Activated naive CD4-positive, alpha-beta T cell treated with anti-CD3 and anti-CD28 coated beads, Interleukin-2, amount 50 U/mL, for 16 hours (primary cell): ENCODE measurements at regions not wholly inside any gene's neighbourhood (a gene's known extent, or its start where the extent isn't known, plus 50 kb on each side); places are given as distances from the start of the nearest gene placed in this dataset.

Source experiments
- DNase-seq: peaks from one replicate; pipeline ENCODE4 v3.0.0-alpha.2; 2020

- no peak for DNase-seq
Observed at GRCh38 chr4:15130441-15130840, 128.2 kb downstream of the CPEB2 start.

DNA sequence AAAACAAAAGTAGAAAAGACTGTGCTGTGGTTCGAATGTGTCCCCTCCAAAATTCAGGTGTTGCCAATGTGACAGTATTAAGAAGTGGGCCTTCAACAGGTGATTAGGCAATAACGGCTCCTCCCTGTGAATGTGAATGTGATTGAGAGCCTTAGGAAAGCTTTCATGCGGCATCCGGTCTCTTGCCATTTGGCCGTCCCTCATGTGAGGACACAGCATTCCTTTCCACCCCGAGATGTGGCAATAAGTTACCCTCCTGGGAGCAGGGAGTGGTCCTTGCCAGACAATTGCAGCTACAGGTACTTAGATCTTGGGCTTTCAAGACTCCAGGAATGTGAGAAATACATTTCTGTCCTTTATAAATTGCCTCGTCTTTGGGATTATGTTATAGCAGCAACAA, 129.3 kb downstream of the CPEB2 start:
- no peak for DNase-seq

- DNase-seq: no peak
Observed at GRCh38 chr4:15132739-15133138, 130.5 kb downstream of the CPEB2 start.

DNA sequence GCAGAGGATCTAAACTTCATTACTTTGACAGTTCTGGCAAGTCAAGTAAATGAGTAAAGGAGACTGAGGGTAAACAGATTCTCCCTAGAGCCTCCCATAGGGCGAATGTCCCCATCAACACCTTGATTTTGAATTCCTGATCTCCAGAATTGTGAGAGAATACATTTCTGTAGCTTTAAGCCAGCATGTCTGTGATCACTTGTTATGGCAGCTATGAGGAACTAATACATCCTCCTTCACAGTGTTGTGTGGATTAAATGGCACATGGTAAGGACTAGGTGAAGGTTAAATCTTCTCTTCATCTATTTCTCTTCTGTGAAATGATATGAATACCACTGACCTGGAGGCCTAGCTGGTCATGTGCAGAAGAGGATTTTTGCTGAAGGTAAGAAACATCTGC, 137.3 kb downstream of the CPEB2 start:
- no peak for DNase-seq

DNA sequence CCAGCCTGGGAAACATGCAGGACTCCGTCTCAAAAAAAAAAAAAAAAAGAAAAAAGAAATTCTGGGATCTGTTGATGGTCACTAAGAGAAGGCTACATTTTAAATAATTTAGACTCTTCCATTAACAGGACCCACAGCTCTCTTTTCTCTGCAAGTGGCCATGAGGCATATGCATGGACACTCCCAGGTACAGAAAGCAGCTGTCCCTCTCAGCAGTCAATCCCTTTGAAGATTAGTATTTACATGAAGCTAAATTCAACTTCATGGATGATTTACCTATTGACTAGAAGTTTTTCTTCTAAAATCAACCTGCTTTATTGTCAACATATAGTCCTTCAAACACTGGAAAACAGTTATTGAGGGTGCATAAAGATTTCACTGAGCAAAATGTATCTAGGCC, 139.9 kb downstream of the CPEB2 start:
- DNase-seq: no peak

DNA sequence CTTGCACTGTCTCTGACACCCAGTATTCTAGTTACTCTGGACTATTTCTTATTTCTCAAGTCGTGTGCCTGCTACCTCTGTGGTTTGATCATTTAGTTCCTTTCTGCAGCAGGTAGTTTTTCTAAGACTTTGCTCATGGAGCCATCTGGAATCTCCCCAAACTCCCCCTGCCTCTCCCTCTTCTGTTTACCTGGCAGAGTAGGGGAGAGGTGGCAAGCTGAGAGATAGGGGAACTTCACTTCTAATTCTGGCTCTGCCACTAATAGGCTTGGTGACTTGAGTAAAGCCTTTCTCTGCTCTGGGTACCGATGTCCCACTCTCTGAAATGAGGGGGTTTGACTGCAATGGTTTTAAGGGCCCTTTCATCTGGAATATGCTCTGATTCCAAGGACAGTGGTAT, 141.3 kb downstream of the CPEB2 start:
- DNase-seq: no peak

DNA sequence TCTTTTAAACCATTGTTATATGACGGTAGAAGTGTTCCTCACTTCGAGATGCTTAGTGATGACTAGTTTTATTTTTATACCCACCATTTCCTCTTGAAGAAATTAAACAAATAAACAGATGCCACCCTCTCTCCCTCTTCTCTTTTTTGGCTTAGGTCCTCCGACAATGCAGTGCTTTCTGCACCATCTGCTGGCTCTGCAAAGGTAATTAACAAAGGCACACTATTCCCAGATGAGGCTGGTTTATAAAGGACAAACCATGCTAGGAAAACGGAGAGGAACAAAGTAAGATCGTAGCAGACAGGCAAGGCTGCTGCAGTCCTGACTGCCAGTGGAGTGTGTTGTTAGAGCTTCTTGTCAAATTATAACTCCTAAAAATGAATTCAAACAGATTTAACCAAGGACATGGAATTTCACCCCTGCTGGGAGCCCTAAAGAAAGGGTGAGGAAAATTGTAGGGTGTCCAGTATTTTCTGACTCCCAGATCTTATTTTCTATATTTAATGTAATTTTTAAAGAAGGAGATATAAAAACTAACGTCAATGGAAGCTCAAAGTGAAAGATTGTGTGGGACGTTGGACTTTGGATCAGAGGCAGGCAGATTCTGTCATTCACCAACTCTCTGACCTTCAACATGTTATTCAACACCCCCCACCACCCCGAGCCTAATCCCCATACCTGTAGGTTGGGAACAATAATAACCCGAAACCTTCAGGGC, 142.1 kb downstream of the CPEB2 start:
- DNase-seq: no peak

DNA sequence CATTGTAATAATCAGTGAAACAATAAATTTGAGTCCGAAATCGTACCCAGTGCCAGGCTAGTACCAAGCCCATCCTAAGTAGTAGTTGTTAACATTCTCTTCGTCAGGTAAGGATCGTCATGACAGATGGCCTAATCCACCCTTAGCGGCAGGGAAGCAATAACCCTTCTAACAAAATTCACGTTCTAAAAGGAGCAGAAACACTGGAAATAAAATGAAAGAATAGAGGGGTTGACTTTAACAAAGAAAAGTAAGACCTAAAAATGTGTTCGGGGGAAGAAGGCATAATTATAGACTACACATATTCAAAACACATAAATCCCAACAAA, 142.7 kb downstream of the CPEB2 start:
- no peak for DNase-seq

DNA sequence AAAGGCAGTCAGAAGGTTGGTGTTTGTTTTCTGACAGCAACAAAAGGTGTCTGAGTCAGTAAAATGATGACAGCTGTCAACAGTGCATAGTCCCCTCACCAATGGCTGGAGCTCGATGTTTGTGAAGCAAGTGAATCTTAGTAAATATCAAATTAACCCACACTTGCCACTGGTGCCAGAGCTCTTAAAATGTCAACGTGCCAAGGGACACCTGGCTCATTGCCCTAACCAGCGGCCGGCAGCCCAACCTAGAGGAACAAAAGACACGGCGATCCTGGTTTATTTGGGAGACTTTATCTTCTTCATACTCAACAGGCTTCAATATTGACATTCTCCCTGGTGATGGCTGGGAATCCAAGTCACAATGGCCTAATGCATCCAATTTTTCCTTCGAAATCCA, 143.4 kb downstream of the CPEB2 start:
- no peak for DNase-seq

DNA sequence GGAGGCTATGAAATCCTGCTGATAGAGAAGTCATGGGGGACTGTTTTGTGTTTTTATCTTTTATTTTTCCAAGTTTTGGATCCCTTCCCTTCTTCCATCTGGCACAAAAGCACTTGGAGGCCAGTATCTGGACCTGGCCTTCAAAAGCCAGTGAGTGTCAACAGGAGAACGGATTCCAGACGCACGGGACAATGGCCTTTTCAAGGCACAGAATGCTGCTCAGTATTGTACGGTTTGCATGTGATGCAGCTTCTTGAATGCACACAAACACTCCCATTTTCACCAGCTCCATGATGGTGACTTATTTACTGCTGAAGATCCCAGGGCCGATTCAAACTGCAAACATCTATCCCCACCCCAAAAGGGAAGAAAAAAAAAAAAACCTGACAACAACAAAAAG, 145.4 kb downstream of the CPEB2 start:
- no peak for DNase-seq

DNA sequence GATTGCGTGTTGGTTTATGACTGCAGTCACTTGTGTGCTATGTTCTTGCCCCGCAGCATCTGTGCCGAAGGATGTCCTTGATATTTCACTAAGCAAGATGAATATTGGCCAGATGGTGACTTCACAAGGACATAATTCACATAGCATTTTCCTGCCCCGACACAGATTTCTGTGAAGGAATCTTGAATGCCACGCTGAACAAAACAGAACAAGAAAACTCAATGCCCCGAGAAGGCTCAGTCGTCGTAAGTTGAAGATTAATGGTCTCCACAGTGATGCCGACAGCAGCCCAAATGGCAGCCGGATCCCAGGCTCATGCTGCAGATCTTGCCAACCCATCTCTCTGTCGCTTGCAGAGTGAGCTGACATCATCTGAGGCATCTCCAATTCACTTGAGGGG, 145.9 kb downstream of the CPEB2 start:
- no peak for DNase-seq

GRCh38 chr4:15148691-15149090, 146.4 kb downstream of the CPEB2 start:
- no peak for DNase-seq

- no peak for DNase-seq
Observed at GRCh38 chr4:15149234-15149838, 147.1 kb downstream of the CPEB2 start.

GRCh38 chr4:15149839-15150592, 147.7 kb downstream of the CPEB2 start:
- DNase-seq: no peak

DNA sequence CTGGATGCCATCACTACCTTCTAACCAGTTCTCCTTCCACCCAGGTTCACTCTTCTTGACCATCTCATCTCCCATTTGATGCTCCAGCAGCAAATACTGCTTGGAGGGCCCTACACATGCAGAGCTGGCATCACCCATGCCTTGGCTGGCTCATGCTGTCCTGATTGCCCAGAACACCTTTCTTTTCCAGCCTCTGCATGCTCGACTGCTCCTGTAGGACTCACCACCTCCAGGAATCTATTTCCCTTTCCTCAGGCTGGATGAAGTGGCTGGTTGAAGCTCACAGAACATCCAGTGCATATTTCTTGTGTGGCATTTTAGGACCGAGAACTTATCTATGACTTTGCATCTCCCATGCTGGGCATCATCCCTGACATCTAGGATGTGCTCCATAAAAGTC, 148.3 kb downstream of the CPEB2 start:
- no peak for DNase-seq

DNA sequence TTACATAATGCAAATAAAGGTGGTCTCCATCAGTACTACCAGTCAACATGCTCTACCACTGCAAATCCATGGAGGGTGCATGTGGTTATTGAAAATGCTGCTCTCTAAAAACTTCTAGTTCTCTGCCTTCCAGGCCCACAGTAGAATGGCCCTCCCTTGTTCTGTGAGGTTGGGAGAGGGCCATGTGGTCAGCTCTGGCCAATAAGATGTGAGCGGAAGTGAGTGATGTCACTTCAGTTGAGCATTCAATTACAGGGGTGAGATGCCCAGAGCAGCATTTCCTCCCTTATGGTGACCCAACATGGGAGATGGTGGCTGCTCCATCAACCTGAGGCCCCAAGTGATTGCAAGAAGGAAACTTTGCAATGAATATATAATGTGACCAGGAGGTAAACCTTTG, 148.8 kb downstream of the CPEB2 start:
- DNase-seq: no peak

DNA sequence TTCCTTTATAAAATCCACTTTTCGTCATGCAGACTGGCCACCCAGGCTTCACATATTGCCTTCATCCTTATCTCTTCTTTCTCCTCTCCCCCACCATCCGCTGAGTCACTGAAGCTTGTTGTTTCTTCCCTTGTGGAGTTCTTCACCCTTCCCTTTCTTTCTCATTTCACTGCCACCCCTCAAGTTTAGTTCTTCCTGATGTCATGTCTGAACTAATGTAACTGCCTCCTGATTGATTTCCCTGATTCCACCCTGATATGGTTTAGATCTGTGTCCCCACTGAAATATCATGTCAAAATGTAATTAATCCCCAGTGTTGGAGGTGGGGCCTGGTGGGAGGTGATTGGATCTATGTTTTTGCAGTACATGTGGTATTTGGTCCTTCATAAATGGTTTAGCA, 151.4 kb downstream of the CPEB2 start:
- no peak for DNase-seq

DNA sequence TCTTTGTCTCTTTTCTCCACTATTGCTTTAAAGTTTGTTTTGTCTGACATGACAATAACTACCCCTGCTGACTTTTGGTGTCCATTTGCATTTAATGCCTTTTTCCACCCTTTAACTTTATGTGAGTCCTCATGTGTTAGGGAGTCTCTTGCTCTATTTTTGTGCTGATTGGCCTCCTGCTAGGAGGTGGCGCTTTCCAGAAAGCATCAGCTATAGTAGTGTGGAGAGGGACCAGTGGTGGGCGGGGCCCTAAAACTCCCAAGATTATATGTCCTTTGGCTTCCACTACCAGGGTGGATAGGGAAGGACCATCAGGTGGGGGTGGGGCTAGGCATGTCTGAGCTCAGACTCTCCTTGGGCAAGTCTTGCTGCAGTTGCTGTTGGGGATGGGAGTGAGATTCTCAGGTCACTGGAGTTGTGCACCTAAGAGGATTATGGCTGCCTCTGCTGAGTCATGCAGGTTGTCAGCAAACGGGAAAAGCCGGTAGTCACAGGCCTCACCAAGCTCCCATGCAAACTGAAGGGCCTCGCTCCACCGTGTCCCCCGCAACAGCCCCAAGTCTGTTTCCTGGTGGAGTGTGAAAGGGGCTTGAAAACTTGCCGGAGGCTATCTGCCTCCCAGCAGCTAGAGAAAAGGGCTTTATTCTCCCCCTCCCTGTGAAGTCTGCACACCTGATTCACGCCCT, 156.3 kb downstream of the CPEB2 start:
- no peak for DNase-seq

DNA sequence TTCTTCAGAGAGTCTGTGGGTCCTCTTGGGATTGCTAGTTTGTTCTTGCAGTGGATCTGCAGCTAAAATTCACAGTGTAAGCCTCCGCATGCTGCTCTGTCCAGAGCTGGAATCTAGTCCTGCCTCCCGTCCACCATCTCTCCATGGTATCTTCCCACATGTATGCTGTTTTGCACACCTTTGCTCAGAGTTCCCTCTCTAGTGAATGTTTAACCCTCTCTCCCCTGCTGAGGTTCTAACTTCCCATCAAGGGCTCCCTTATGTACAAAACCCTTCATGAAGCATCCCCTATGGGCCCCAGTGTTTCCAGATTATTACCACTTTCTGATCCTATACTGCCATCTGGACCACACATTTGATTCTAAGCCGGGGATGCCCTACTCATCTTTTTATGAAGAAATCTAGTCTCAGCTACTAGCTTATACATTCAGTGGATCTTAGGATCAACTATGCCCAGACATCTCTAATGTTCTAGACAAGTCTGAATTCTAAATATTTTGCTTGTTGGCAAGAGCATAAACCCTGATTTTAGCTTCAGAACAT, 157.3 kb downstream of the CPEB2 start:
- no peak for DNase-seq

GRCh38 chr4:15161439-15161838, 159.2 kb downstream of the CPEB2 start:
- no peak for DNase-seq

GRCh38 chr4:15162046-15162445, 159.8 kb downstream of the CPEB2 start:
- DNase-seq: no peak

GRCh38 chr4:15162465-15163283, 160.4 kb downstream of the CPEB2 start:
- no peak for DNase-seq

- DNase-seq: no peak
Observed at GRCh38 chr4:15163284-15163645, 161.0 kb downstream of the CPEB2 start.
